Bronchial epithelial cell (primary cell): ENCODE measurements at regions not wholly inside any gene's neighbourhood (a gene's known extent, or its start where the extent isn't known, plus 50 kb on each side); places are given as distances from the start of the nearest gene placed in this dataset.

ENCODE experiments used
- DNase-seq: peaks from one replicate; pipeline ENCODE4 v3.0.0-alpha.2; 2010; ENCODE audit warnings: low read depth
- FAIRE-seq: peaks from 2 replicates; lab custom pipeline; 2011; peaks lifted over from hg19 to GRCh38; lab: Jason Lieb, UNC
- H3K27me3 ChIP-seq: 2 replicates; pipeline ENCODE4 v1.5.1; 2011; ENCODE audit warnings: low read length; ENCODE audit not compliant: control insufficient read depth, insufficient read depth
- H3K36me3 ChIP-seq: 2 replicates; pipeline ENCODE4 v1.5.1; 2011; ENCODE audit warnings: low read length; ENCODE audit not compliant: control insufficient read depth, insufficient read depth
- H3K4me3 ChIP-seq: 2 replicates; pipeline ENCODE4 v1.5.1; 2011; ENCODE audit warnings: mild to moderate bottlenecking, low read depth, low read length, control low read depth
- CTCF ChIP-seq: IDR thresholded peaks from 2 replicates; pipeline ENCODE4 v1.5.1; 2011; ENCODE audit warnings: mild to moderate bottlenecking, moderate library complexity, low read length, control low read depth, inconsistent platforms; ENCODE audit not compliant: insufficient read depth, severe bottlenecking

- no peaks in the 10 kb centered on the region for H3K36me3 ChIP-seq
- no peak overlapping the region for H3K4me3 ChIP-seq
- TF ChIP-seq CTCF = no peak
- DNase-seq (no peak), FAIRE-seq (no peak)
- no peaks in the 10 kb centered on the region for H3K27me3 ChIP-seq
Observed at GRCh38 chr12:105423237-105423636, 92.7 kb downstream of the C12orf75 start.

GRCh38 chr12:105423921-105424320 is 93.4 kb downstream of the C12orf75 start:
- Histone ChIP-seq H3K27me3 (no peaks in the 10 kb centered on the region), H3K4me3 (no peak overlapping the region), H3K36me3 (no peaks in the 10 kb centered on the region)
- FAIRE-seq (no peak), DNase-seq (no peak)
- no peak for TF ChIP-seq CTCF

GRCh38 chr12:105425254-105426174 is 95.0 kb downstream of the C12orf75 start:
- FAIRE-seq = no peak
- no peak for TF ChIP-seq CTCF

GRCh38 chr12:105426766-105427165 is 96.3 kb downstream of the C12orf75 start:
- Histone ChIP-seq H3K4me3 (no peak overlapping the region), H3K36me3 (no peaks in the 10 kb centered on the region), H3K27me3 (no peaks in the 10 kb centered on the region)
- DNase-seq = no peak
- TF ChIP-seq CTCF = no peak
- no peak for FAIRE-seq

More at GRCh38 chr12:105425254-105426174, 95.0 kb downstream of the C12orf75 start:
- peak; percentile 60 for DNase-seq
- no peaks in the 10 kb centered on the region for H3K36me3 ChIP-seq
- H3K4me3 ChIP-seq = no peak overlapping the region
- no peaks in the 10 kb centered on the region for H3K27me3 ChIP-seq

GRCh38 chr12:105427883-105428282 is 97.4 kb downstream of the C12orf75 start:
- Histone ChIP-seq H3K27me3 (no peaks in the 10 kb centered on the region), H3K36me3 (no peaks in the 10 kb centered on the region), H3K4me3 (no peak overlapping the region)
- DNase-seq (peak; percentile 85), FAIRE-seq (no peak)
- peak; percentile 53 for TF ChIP-seq CTCF
